Liver (tissue), 3 donors: ENCODE measurements at regions not wholly inside any gene's neighbourhood (a gene's known extent, or its start where the extent isn't known, plus 50 kb on each side); places are given as distances from the start of the nearest gene placed in this dataset.

Experiments used
- ATF3 ChIP-seq: IDR thresholded peaks from 2 replicates; pipeline ENCODE4 v1.6.1; 2016; ENCODE audit warnings: antibody characterized with exemption
- CTCF ChIP-seq: fragments of 150-350 bp; IDR thresholded peaks from 2 replicates; pipeline ENCODE4 v1.5.1; 2017; ENCODE audit warnings: improper control_type of control experiment, low read depth, low read length; ENCODE audit not compliant: missing input control
- EGR1 ChIP-seq, 2 donors: IDR thresholded peaks; 2 replicates each; pipeline ENCODE4 v1.6.1; 2016 to 2018; ENCODE audit warnings: antibody characterized with exemption in 2 of 2, low read depth in 2 of 2
- JUND ChIP-seq, 2 donors: IDR thresholded peaks; 2 replicates each; pipeline ENCODE4 v1.6.1; 2016; ENCODE audit warnings: antibody characterized with exemption in 2 of 2
- MAX ChIP-seq: IDR thresholded peaks from 2 replicates; pipeline ENCODE4 v1.6.1; 2016; ENCODE audit warnings: antibody characterized with exemption
- RAD21 ChIP-seq, 2 donors: IDR thresholded peaks; 2 replicates each; pipeline ENCODE4 v1.6.1; 2016; ENCODE audit warnings: antibody characterized with exemption in 2 of 2, mild to moderate bottlenecking in 2 of 2
- REST ChIP-seq: IDR thresholded peaks from 2 replicates; pipeline ENCODE4 v1.6.1; 2016; ENCODE audit warnings: antibody characterized with exemption, mild to moderate bottlenecking
- YY1 ChIP-seq: IDR thresholded peaks from 2 replicates; pipeline ENCODE4 v1.6.1; 2016; ENCODE audit warnings: antibody characterized with exemption, mild to moderate bottlenecking
- TF ChIP-seq, protein P1 (sequence below): IDR thresholded peaks from 2 replicates; pipeline ENCODE4 v1.6.1; 2016; ENCODE audit warnings: antibody characterized with exemption
- donor health status: healthy.
- donor health status: healthy.

DNA sequence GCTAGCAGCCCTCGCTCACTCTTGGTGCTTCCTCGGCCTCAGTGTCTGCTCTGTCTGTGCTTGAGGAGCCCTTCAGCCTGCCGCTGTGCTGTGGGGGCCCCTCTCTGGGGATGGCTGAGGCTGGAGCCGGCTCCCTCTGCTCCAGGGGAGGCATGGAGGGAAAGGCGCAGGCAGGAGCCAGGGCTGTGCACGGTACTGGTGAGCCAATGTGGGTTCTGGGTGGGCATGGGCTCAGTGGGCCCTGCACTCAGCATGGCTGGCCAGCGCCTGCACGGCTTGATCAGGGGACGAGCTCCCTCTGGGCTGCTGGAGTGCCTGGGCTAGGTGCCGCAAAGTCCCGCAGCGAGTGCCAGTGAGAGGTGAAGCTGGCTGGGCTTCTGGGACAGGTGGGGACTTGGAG, 260.0 kb downstream of the SI start:
- no peak for TF ChIP-seq CTCF
- TF ChIP-seq, protein P1, sequence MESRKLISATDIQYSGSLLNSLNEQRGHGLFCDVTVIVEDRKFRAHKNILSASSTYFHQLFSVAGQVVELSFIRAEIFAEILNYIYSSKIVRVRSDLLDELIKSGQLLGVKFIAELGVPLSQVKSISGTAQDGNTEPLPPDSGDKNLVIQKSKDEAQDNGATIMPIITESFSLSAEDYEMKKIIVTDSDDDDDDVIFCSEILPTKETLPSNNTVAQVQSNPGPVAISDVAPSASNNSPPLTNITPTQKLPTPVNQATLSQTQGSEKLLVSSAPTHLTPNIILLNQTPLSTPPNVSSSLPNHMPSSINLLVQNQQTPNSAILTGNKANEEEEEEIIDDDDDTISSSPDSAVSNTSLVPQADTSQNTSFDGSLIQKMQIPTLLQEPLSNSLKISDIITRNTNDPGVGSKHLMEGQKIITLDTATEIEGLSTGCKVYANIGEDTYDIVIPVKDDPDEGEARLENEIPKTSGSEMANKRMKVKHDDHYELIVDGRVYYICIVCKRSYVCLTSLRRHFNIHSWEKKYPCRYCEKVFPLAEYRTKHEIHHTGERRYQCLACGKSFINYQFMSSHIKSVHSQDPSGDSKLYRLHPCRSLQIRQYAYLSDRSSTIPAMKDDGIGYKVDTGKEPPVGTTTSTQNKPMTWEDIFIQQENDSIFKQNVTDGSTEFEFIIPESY: no peak
- TF ChIP-seq REST: no peak
- TF ChIP-seq JUND (IDR thresholded peaks at IDR 0.05): no peak
- no peak for TF ChIP-seq ATF3
- no peak for TF ChIP-seq MAX
- no peak for TF ChIP-seq RAD21 (IDR thresholded peaks at IDR 0.05)
- no peak for TF ChIP-seq EGR1 (IDR thresholded peaks at IDR 0.05; ENCODE audit: low read depth in 2 of 2)
- no peak for TF ChIP-seq YY1
